ENCODE measurements at regions not wholly inside any gene's neighbourhood (a gene's known extent, or its start where the extent isn't known, plus 50 kb on each side); places are given as distances from the start of the nearest gene placed in this dataset.

- DNase-seq, result no peak
Observed at GRCh38 chr6:92377137-92377536, 1042.2 kb downstream of the EPHA7 start.

DNA sequence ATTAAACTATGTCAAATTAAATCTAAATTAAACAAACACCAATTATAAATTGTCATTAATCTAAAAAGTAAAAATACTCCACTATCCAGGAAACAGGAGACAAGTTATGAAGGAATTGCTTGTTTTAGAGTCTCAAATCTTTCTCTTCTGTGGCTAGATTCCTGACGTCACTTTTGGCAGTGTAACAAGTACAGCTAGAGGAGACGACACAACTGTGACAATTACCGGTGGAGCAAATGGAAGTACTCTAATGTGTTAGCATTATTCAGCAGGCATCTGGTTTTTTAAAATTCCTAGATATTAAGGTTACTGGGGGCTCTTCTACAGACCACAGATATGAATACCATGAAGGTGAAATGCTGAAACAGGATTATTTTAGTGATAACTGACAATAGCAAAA lies 1042.7 kb downstream of the EPHA7 start:
- peak; percentile 80 for DNase-seq

GRCh38 chr6:92371211-92372208 lies 1047.8 kb downstream of the EPHA7 start:
- no peak for DNase-seq

GRCh38 chr6:92369309-92369708 lies 1050.0 kb downstream of the EPHA7 start:
- DNase-seq, result no peak

GRCh38 chr6:92364948-92365541 lies 1054.3 kb downstream of the EPHA7 start:
- no peak for DNase-seq

DNA sequence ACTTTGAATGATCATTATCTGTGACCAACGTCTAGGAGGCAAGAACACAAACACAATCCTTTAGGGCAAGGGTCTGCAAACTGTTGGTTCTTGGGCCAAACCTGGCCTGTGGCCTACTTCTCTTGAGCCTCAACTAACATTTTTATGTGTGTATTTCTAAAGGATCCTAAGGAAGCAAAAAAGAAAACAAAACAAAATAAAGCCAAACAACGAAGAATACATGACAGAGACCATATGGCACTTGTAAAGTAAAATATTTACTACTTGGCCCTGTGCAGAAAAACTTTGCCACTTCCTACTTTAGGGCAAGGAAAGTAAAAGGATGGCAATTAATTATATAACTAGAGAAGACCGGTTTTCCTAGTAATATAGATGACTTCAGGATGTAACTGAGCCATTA lies 1056.2 kb downstream of the EPHA7 start:
- DNase-seq, result no peak

- DNase-seq, result no peak
Observed at GRCh38 chr6:92362404-92362803, 1057.0 kb downstream of the EPHA7 start.

- no peak for DNase-seq
Observed at GRCh38 chr6:92361990-92362389, 1057.4 kb downstream of the EPHA7 start.

DNA sequence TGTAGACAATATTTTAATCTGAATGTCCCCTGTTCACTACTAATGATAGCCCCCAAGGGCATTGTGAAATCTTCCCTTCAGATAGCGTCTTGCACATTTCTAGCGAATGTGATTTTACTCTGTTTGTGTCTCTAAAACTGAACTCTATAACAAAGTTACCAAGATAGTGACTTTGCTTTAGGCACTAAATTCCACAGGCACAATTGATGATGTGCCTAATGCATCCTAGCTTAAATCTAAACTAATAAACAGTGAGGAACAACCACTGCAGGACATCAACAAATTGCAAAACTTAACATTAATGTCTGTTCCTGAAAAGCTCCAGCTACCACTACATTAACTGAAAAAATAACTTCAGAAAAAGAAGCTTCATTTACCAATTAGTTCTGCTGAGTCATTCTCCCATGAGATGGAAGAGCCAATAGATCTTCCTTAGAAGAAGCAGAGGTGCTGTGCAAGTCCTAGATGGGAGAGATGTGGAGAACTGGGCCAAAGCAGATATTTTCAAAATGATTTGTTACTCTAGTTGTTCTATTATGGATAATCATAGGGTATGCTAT lies 1065.0 kb downstream of the EPHA7 start:
- no peak for DNase-seq

GRCh38 chr6:92352130-92352529 lies 1067.2 kb downstream of the EPHA7 start:
- DNase-seq, result no peak

DNA sequence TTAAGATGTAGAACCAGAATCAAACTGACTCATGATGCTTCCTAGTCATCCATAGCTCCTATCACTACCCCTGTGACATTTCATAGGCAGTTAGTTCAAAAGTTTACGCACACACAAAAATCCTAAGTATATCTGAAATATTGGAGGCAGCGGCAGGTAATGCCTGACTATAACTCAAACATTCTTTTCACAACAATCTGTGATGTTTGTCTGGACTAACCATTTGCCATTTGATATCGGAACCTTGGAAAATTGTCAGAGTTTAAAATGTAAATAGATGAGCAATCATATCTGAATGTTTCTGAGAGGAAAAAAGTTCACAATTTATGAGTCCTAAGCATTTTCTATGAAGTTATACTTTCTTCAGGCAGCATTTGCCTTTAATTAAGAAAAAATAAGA lies 1078.2 kb downstream of the EPHA7 start:
- DNase-seq, result no peak

DNA sequence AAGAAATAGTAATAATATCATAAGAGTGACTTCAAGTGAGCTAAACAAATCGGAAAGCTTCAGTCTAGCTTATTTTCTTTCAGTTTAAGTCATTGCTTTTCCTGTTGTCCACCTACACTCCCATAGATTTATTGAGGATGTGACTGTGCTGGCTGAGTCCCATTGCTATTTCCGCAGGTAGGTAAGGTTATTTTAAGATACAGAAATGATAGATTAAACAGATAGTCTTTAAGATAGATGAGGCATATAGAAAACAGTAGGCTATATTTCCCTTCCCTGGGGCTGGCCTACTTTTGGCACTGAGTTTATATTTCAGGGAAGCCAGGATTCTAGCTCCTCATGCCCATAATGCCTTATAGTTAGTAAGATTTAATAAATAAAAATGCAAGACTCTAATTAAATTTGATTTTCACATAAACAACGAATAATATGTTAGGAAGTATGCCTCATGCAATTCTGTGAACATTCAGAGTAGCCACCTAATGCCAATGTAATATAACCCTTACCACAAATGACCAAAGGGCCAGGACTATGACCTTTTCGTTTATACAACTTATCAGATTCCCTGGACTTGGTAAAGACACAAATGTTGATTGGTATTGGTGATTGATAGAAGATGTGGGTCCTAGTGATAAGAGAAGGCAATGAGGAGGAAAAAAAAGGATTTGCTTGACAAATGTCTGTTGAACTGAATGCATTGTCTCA lies 1079.3 kb downstream of the EPHA7 start:
- DNase-seq, result no peak

DNA sequence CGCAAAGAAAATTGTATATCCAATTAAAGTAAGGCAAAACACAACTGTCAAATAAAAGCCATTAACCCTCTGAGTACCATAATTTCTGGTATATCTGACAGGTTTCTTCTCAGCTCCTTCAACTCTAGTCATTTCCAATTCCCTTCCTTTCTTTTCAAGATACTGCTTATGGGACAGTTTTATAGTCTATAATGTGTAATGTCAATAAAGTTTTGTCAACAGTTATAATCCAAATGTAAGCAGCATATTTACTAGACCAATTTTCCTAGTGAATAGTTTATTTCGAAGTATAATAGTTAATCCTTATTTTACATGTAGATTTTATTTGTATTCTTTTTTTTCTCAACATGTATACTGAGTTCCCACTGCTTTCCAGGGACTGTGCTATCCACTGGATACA lies 1081.8 kb downstream of the EPHA7 start:
- DNase-seq, result no peak

GRCh38 chr6:92329208-92329847 lies 1090.0 kb downstream of the EPHA7 start:
- no peak for DNase-seq

DNA sequence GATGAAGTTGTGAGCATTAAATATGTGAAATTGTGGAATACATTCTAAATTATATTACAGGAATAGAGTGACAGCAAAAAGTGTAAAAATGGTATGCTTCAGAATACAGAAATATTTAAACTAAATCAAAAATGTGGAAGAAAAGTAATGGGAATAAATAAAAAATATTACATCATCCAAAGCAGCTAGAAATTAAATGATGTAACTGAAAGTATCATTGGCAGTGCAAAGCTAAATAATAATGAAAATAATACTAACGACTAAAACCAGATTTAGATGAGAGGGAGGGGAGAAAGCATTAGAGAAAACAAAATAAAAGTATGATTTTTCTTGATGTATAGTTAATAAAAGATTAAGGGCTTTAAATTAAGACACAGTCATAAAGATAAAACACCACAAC lies 1104.0 kb downstream of the EPHA7 start:
- no peak for DNase-seq

- no peak for DNase-seq
Observed at GRCh38 chr6:92297101-92297500, 1122.3 kb downstream of the EPHA7 start.

GRCh38 chr6:92292067-92292466 lies 1127.3 kb downstream of the EPHA7 start:
- DNase-seq, result no peak

DNA sequence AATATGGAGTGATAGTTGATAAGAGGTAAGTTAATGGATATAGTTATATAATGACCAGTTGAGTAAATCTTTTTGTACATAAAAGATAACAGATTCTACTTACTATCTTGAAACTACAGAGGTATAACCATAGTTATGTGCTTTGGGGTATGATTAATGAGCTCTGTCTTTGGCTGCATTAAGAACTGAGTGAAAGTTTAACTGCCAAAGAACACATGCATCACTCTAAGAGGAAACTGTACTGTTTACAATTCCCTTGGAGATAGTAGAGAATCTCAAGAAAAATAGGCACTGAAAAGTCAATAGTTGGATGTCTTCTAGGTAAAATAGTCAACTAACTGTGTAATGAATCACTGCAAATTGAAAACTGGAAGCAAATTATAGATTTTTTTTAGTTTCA lies 1129.5 kb downstream of the EPHA7 start:
- no peak for DNase-seq

DNA sequence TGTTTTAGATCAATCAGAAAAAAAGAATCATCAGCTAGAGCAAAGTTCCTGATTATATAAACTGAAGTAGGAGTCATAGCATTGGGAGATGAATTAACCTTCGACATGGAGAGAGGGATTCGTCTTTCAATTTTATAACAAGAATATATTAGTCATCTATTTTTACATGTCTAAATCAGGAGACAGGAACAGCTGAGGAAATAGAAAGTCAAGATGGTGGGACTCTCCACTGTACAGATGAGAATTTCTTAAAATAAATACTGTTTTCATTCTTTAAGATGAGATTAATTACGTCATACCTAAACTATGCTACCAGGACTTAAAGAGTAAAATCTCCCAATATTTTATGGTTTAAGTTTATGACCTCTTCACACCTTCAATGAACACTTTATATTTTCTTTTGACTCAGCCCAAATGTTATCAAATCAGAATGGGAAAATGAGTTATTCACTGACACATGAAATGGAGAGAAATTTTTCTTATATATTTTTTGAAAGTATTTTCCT lies 1137.7 kb downstream of the EPHA7 start:
- no peak for DNase-seq

DNA sequence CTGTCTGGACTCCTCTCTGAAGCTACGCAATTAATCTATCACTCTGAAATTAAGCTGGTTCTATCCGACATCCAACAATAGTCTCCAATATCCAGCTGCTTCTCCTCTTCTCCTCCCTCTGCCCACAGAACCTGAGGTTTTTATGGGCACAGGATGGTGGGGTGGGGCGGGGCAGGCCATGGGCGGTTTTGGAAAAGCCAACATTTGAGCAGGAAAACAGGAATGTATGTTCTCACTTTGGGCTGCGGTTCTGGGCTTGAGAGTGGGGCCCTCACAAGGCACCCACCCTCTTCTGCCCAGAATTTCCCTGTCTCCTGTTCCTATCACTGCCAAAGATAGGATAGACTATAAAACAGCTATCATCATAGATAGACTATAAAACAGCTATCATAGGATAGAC lies 1144.2 kb downstream of the EPHA7 start:
- no peak for DNase-seq

DNA sequence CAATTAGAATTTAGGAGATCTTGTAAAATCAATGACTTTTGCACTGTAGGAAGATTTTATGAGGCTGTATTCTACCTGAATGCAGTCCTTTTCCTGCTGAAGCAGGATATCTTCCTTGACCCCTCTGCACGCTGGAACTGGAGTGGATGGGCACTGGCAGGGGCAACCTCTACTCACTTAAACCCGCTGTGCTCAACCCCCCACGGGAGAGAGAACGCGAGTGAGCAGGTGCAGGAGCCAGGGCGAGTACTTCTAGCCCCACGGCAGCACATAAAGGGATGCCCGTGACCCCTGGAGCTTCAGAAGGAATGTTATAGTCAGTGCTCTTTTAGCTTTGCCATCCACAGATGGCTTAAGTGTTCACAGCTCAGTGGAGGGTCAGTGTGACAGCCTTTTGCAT lies 1144.8 kb downstream of the EPHA7 start:
- DNase-seq, result no peak

DNA sequence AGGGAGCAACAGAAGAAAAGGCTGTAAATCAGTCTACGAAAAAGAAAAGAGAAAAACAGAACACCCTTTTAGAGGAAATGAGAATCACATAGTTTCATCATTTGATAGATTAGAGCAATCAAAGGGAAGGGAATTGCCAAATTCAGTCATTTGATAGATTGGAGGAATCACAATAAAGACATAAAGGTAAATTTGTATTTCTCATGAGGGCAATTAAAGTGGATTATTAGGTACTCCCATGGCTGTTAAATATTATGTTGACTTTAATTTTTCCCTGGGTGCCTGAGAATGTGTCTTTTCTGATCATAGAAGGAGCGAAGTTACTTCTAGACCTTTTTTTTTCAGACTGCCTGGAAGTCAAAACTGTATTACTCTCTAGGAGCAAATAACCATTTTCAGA lies 1145.7 kb downstream of the EPHA7 start:
- DNase-seq, result no peak

All from renal pelvis (tissue), 1 donor.